ENCODE measurements at regions not wholly inside any gene's neighbourhood (a gene's known extent, or its start where the extent isn't known, plus 50 kb on each side); places are given as distances from the start of the nearest gene placed in this dataset.
A peak's percentile ranks its signal among the peaks of the same experiment; 100 is the strongest.
"Not testable (repeated sequence)": the region's sequence is repeated elsewhere in the genome, so short reads cannot be mapped to it uniquely, and the experiment has no call there.

DNA sequence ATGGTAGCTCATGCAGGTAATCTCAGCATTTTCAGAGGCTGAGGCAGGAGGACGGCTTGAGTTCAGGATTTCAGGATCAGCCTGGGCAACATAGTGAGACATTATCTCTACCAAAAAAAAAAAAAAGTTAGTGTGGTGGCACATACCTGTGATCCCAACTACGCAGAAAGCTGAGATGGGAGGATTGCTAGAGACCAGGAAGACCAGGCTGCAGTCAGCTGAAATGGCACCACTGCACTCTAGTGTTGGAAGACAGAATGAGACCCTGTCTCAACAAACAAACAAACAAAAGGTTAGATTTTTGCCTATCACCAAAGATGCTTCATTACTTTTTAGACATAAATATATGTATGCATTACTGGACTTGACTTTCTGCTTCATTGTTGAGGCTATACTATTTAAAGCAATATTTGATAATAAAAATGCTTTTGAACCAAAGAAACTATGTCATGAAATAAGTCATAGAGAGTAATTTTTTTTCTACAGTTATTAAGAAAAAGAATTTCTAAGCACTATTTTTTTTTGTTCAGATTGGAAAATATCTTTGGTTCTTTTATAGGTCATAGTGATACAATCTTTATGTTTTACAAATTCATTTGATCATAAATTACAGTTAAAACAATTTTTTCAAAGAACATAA lies 1180.1 kb upstream of the ATXN8OS start:
- peak; percentile 27 for DNase-seq

DNA sequence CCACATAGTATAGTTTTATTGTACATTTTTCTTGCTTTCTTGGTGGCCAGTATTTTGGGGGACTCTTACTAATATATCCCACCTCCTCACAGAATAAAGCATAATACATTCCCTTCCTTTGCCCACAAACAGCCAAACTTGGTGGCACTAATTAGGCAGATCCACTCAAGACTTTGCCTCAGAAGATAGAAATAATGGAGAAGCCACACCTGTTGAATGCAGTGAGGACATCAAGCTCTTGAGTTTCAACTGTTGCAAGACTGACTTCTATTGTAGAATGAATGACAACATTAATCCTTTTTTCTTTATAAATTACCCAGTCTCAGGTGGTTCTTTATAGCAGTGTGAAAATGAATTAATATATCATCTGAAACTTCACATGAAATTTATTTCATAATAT lies 1183.6 kb upstream of the ATXN8OS start:
- DNase-seq: no peak

DNA sequence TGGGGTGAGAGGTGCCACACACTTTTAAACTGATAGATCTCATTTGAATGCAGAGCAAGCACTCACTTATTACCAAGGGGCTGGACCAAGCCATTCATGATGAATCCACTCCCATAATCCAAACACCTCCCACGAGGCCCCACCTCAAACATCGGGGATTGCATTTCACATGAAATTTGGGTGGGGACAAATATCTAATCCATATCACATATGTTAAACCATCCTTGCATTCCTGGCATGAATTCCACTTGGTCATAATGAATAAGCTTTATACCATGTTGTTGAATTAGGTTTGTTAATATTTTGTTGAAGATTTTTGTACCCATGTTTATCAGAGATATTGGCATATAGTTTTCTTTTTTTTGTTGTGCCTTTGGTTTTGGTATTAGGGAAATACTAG lies 1198.7 kb upstream of the ATXN8OS start:
- no peak for DNase-seq

DNA sequence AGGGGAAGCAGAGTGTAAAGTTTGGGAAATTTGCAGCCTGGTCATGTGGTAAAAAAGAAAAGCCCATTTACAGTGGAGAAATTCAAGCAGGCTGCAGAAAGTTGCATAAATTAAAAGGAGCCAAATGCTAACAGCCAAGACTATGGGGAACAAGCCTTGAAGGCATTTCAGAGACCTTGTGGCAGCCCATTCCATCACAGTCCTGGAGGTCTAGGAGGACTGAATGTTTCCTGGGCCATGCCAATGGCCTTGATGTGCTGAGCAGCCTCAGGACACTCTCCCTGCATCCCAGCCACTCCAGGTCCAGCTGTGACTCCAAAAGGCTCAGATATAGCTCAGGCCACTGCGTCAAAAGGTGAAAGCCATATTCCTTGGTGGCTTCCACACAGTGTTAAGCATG lies 1202.4 kb upstream of the ATXN8OS start:
- no peak for DNase-seq

DNA sequence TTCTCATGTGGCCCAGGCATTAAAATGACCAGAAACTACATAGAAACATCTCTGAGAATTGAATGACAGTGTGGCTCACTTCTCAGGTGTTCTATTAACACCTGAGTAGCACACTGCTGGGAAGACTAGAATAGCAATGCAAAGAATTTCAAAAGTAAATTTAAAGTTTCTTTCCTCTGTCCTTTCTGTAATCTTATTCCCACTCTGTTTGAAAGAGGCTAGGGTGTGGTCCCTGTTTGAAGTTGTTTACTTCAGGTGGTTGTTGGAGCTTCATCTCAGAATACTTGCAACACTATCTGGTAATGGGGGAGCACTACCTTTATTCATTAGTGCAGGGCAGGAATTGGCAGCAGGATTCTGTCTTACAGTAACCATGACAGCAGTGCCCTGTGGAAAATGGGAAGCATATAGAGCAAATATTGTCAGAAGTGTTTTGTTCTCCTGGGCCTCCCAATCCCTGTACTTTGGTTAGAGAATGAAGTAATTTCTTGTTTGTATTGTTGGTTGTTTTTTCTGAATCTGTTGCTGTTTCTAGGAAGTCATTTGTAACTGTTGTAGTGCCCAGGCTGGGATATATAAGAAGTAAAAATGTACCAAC lies 1210.2 kb upstream of the ATXN8OS start:
- no peak for DNase-seq

DNA sequence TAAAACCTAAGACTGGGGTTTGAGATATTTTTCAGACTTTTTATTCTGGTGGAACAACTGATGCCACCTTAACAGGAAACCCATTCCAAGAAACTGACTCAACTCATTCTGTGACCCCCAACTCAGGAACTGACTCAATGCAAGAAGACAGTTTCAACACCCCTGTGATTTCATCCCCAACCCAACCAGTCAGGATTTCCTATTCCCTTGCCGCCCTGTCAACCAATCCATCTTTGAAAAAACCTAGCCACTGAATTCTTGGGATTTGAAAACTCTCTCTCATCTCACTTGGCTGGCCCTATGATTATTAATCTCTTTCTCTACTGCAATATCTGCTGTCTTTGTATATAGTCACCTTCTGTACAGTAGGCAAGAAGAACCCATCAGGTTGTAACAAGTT lies 1211.9 kb upstream of the ATXN8OS start:
- DNase-seq: no peak

DNA sequence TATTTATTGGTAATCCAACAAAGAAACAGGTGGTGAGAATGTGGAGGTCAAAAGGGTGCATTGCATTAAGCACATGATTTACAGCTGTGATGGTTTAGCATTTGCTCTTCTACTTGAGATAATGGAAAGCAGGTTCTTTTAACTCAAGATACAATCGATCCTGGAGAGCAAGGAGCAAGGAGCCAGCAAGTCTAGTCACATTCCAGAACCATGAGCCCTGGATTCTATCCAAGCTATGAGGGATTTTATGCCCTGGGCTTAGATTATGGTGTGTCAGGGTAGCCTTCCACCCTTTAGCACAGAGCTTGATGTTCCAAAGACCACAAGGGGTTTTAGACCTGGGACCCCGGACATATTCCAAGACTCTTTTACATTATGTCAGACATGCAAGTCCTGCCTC lies 1213.9 kb upstream of the ATXN8OS start:
- DNase-seq: not testable (repeated sequence)

DNA sequence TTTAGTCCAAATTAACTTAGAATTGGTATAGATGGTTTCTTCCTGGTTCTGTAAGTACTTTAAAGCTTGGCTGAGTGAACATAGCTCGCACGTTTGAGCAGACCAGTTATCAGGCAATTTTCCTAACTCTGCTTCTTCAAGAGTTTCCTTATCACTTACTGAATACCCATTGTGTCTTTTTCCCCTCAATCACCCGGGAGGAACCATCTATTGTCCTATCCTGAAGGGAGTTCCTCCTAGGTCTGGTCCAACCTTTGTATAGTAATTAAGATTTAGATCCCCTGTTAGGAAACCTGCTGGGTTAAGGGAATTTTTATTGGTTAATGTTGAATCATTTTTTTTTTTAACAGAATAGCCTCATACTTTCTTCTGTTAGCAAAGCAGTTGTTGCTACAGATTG lies 1215.0 kb upstream of the ATXN8OS start:
- DNase-seq: not testable (repeated sequence)

DNA sequence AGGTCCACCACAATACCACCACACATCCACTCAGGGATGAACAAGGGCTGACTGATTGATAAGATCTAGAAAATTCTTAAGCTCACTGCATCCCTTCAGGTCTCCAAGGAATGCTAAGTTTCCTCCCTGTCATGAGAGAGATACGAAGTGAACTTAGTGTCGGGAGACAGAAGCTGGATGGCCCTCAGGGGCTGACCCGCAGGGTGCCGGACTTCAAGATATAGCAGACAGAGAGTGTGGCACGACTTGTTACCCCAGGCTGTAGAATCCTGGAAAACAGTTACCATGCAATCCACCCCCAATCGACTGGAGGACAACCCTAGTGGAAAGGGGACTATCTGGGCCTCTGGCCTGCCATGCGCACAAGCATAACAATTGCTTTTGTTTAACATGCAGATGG lies 1217.5 kb upstream of the ATXN8OS start:
- not testable (repeated sequence) for DNase-seq

DNA sequence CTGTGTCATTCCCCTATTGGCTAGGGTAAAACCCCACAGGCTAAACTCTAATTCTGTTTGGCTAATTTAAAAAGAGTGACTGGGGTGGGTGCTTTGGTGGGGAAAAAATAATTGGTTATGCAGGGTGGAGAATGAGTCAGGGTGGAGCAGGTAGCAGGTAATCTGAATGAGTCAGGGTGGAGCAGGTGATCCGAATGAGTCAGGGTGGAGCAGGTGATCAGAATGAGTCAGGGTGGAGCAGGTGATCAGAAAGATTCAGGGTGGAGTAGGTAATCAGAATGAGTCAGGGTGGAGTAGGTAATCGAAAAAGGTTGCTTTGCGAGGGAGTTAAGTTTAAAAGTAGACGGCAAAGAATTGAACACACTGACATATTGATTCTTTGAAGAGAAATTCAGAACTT lies 1218.8 kb upstream of the ATXN8OS start:
- DNase-seq: no peak

DNA sequence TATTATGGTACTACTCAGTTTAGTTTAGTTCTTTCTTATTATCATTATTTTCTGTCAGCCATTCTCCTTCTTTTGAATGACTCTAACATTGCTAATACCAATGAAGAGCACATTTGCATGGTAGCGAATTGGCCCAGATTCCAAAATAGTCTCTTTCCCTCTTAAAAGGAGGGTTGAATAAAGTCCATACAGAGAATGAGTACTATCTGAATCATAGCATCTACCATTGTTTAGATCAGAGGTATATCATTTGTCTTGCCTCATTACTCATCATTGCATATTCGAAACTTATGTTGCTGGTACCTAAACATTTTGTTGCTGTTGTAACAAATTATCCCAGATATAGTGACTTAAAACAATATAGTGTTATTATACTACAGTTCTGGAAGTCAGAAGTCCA lies 1235.3 kb upstream of the ATXN8OS start:
- DNase-seq: no peak

DNA sequence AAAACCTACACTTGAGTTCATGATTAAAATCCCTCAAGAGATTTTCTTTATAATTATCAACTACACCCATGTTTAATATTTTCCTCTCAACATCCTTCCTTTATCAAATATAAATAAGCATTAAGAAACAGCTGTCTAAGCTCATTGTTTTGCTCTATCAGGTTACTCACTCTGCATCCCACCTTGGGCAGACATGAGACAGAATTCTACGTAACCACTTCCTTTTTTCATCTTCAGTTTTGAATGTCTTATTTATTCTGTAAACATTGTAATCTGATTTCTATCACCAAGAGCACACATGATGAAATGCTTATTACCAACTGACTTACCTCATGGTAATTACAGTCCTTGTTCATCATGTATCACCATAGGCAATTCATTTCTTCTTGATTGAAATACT lies 1256.6 kb upstream of the ATXN8OS start:
- no peak for DNase-seq

DNA sequence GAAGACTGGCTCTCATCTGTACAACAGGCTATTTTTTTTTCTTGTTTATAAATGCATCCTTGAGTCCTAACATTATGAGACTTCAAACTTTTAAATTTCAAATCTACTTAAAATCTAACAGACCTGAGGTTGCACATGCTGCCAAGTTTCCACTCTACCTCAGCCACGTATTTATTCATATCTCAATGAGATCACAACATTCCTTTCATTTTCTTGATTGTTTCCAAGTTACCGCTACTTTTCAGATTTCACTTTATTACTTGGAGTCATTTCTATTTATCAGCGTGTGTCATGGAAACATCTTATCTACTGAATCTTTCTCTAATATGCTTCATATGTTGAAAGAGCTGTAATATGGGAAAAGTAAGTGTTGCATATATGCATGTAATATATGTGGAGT lies 1257.5 kb upstream of the ATXN8OS start:
- DNase-seq: no peak

DNA sequence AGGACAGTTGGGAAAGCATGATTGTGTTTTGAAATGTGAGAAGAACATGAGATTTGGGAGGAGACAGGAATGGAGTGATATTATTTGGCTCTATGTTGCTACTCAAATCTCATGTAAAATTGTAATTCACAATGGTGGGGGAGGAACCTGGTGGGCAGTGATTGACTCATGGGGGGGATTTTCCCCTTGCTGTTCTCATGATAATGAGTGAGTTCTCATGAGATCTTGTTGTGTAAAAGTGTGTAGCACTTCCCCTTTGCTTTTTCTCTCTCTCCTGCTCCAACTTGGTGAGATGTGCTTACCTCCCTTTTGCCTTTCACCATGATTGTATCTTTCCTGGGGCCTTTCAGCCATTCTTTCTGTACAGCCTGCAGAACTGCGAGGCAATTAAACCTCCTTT lies 1261.0 kb upstream of the ATXN8OS start:
- no peak for DNase-seq

DNA sequence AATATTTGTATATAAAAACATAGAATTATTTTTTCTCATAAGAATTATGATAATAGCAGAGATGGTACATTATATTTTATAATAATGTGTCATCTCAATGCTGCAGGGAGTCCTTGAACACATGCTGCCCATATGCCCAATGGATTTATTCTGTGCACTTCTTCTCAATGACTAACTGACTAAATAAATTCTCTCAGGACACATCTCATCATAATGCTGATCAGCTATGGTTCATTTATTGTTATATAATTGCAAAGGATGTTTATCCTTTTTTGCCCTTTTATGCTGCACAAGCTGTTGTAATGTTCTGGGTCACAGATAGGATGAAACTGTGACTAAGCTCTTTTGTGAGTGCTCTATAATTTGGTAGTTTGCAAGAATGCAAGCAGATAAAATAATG lies 1273.3 kb upstream of the ATXN8OS start:
- DNase-seq: no peak

DNA sequence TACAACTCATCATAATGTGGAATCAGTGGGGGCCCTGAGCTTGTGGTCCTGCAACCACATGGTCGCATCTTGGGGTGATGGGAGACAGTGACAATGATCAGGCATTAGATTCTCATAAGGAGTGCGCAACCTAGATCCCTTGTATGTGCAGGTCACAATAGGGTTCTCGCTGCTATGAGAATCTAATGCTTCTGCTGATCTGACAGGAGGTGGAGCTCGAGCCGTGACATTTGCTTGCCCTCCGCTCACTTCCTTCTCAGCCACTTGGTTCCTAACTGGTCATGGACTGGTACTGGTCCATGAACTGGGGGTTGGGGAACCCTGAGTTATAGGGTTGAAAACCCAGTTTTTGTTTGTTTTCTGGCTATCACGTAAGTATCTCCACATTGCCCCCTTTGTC lies 1290.9 kb upstream of the ATXN8OS start:
- DNase-seq: no peak

DNA sequence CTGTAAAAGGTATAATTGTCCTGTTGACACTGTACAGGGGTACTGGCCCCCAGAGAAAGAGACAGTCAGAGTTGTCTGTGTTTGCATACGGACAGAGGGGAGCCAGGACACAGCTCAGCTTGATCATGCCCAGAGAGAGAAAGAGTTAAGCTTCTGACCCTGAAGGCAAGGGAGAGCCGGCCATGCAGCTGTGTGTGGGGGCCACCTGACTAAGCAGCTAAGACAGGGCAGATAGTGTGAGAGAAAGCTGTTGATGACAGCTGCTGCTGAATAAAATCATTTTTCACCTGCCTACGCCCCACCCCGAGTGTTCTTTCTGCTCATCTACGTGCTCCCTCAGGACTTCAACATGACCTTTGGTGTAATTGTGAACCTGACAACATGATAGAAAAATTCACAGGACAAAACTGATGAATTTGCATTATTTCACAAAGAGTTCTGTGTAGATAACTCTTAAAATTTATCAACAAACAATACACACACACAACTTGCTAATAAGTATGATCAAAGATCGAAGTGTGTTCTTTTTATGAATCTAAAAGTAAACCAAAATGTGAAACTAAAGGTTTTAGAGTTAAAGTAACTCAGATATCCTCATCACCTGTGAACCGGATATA lies 1294.3 kb upstream of the ATXN8OS start:
- DNase-seq: no peak

DNA sequence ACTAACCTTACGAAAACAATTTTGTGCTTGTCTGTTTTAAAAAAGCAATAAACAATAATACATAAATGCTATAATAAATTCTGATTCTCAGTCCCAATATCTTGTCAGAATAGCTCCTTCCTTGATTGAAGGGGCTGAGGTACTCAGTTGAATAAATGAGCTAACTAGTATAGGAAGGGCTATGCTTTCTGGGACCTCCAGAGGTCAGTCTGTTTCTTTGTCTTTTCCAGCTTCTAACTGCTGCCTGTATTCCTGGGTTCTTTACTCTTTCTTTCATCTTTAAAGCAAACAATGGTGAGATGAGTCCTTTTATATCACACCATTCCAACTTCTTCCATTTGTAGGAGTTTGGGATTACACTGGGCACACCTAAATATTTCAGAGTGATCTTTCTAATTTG lies 1297.0 kb upstream of the ATXN8OS start:
- DNase-seq: no peak

DNA sequence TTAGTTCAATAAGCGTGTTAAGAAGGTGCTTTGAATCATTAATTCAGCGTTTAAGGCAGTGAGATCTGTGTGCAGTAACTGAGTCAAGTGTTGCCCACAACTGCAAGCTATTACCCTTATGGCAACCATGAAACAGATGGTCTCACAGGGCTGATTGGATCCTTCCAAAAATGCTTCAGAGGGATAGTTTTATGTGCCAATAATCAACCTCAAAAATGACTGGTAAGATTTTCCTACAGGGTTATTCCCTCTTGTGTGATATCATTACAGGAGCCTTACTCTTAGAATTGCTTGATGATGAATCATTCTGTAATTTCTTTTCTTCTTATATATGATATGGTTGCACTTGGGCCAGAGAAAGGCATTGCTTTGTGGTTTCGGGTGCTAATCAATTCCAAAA lies 1299.2 kb upstream of the ATXN8OS start:
- no peak for DNase-seq

DNA sequence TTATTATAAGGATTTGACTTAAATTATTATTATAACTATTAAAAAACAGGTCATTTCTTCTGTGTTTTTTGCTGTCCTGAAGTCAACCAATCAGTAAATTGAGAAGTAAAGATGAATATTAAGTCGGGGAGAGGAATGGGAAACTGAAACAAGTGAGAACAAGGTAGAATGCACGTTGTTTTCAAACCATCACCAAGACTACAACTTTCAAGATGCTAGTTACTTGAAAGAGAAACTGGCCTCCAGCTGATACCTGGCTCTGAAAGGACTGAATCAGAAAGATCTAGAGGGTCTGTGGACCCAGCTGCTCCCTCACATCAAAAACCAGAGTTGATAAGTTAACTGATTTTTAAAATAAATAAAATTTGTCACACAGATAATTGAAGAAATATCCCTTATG lies 1301.5 kb upstream of the ATXN8OS start:
- DNase-seq: no peak

DNA sequence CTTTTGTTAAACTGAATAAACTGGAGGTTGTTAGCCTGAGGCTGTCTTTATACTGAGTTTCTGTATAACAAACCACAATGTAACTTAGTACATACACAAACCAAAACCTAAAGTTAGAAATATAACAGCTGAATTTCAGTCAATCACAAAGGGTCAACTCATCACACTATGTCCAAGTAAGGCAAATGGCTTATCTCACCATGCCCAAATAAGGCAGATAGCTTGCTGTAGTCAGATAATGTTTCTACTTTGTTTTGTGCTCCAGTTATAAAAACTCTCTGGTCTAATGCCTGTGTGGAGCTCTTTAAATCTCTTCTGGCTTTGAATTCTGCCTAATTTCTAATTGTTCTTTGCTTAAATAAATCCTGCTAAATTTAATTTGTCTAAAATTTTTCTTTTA lies 1323.4 kb upstream of the ATXN8OS start:
- DNase-seq: no peak

DNA sequence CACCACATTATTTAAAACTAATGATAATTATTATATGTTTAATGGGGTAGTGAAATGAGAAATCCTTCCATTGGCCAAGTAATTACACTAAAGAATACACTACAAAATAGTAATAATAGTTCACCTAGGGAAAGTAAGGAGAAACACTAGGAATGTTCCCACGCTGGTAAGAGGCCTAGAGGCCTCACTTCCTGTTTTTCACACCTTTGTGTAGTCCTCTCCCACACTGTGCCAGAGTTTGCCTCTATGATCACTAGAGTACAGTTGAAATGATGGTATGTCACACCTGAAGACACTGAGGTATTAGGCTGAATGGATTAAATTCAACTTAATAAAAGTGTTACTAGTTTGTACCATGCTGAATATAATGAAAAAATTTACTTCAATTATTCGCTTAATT lies 1348.0 kb upstream of the ATXN8OS start:
- no peak for DNase-seq

DNA sequence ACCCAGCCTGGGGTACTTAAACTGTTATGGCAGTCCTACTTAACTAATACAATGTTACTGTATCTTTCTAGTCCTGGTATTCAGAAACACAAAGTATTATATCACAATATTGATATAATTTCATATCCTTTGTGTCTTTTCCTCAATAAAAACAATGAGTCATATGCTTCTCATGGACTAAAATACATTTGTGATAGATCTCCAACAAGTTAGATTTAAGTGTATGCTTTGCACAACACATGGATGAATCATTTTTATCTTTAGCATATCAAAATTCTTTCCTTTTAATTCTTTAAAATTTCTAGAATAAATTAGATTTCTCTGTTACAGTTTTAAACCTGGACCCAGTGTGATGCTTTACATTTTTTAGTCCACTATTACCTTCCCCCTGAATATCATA lies 1357.8 kb upstream of the ATXN8OS start:
- DNase-seq: no peak

DNA sequence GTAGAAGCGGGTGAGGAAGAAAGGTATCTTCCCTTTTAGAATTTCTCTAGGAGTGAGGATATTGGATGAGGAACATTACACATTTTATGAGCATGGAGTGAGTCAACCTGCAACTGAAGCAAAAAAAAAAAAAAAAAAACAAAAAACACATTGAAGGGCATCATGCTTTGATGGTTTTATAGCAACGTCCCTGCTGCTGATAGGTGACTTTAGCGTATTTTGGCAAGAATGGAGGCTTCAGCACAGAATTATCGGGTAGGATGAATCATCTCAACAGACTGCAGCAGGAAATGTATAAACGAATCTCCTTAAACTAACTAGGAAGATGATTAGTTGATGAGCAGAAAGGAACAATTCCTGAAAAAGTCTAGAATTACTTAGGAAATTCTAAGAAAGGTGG lies 1359.6 kb upstream of the ATXN8OS start:
- no peak for DNase-seq

DNA sequence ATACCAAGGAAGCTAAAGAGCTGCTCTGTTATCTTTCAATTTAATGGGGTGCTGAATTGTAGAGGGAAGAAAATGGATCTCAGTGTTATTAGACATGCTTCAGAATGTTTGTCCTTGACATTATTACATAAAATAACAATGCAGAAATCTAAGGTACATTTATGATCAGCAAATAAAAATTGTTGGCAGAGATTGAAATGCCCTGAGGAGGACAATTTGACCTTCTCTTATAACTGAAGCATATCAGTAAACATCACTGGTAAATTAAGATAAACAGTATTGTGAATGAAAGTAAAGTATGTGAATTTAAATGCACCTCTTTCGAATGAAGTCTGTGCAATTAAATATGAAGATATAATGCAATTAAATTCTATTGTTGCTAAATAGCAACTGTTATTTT lies 1362.1 kb upstream of the ATXN8OS start:
- no peak for DNase-seq

Data from left hindlimb (tissue), 1 donor.